GM12878 (cell line): ENCODE measurements at regions not wholly inside any gene's neighbourhood (a gene's known extent, or its start where the extent isn't known, plus 50 kb on each side); places are given as distances from the start of the nearest gene placed in this dataset.

ENCODE experiments used
- ATAC-seq: fragments of 200-7000 bp; cut with Tn5 transposase; 3 replicates; pipeline ENCODE4 v1.9.1; 2020; ENCODE audit warnings: mild to moderate bottlenecking, moderate library complexity
- BruUV-seq: library from RNA; stranded (reverse); fragments of 400-500 nt; replicated peaks from 2 replicates; lab custom pipeline; 2021; lab: Mats Ljungman, UMichigan
- CTCF ChIA-PET: fragments of 300-600 bp; sonication (Branson Sonifier 250); formaldehyde crosslinking; extraction: SDS; loops from one replicate; lab custom pipeline; 2021; ENCODE audit warnings: inconsistent platforms; lab: Yijun Ruan, JAX
- POLR2A ChIA-PET: fragments of 350-600 bp; formaldehyde crosslinking; extraction: SDS; loops from one replicate; lab custom pipeline; 2021; ENCODE audit warnings: inconsistent platforms; lab: Charles Lee
- RAD21 ChIA-PET: fragments of 300-600 bp; sonication (Branson Sonifier 250); formaldehyde crosslinking; loops from one replicate; lab custom pipeline; 2023; ENCODE audit warnings: antibody characterized with exemption; ENCODE audit not compliant: unreplicated experiment; lab: Charles Lee
- SMC1A ChIA-PET: fragments of 300-600 bp; sonication (Branson Sonifier 250); formaldehyde crosslinking; loops from one replicate; lab custom pipeline; 2023; ENCODE audit not compliant: unreplicated experiment, uncharacterized antibody; lab: Charles Lee
- DNase-seq: peaks from one replicate; pipeline ENCODE4 v3.0.0-alpha.2; 2011; ENCODE audit warnings: low read depth, low spot score
- FAIRE-seq: peaks from 3 replicates; lab custom pipeline; 2011; peaks lifted over from hg19 to GRCh38; lab: Jason Lieb, UNC
- H2AFZ ChIP-seq: 2 replicates; pipeline ENCODE4 v1.6.0; 2011; ENCODE audit warnings: low read depth, low read length, control low read depth; ENCODE audit not compliant: control insufficient read depth
- H3K27ac ChIP-seq: 2 replicates; pipeline ENCODE4 v1.5.1; 2011; ENCODE audit warnings: control low read depth; ENCODE audit not compliant: control insufficient read depth, insufficient read depth
- H3K27me3 ChIP-seq, 2 experiments: replicated peaks in 1 of 2; 2 replicates each; pipeline versions ENCODE4 v1.6.0 to v1.6.1; 2011; ENCODE audit warnings: low read length in 1 of 2; ENCODE audit not compliant: control insufficient read depth in 2 of 2, insufficient read depth in 2 of 2
- H3K36me3 ChIP-seq, 2 experiments: 2 replicates each; pipeline ENCODE4 v1.5.1; 2011; ENCODE audit warnings: low read length in 1 of 2; ENCODE audit not compliant: control insufficient read depth in 2 of 2, insufficient read depth in 2 of 2
- H3K4me1 ChIP-seq: 2 replicates; pipeline ENCODE4 v1.6.1; 2011; ENCODE audit warnings: mild to moderate bottlenecking, low read length, moderate library complexity, mixed read lengths; ENCODE audit not compliant: control insufficient read depth, insufficient read depth
- H3K4me2 ChIP-seq: 2 replicates; pipeline ENCODE4 v1.6.0; 2011; ENCODE audit warnings: control low read depth; ENCODE audit not compliant: control insufficient read depth, insufficient read depth
- H3K4me3 ChIP-seq: fragments of 200-600 bp; sonication (generic); 2 replicates; pipeline ENCODE4 v1.5.1; 2016
- H3K79me2 ChIP-seq: 2 replicates; pipeline ENCODE4 v1.6.0; 2011; ENCODE audit warnings: low read length; ENCODE audit not compliant: control insufficient read depth, insufficient read depth
- H3K9ac ChIP-seq: 2 replicates; pipeline ENCODE4 v1.8.0; 2011; ENCODE audit warnings: low read length, control low read depth, mixed read lengths; ENCODE audit not compliant: control insufficient read depth, insufficient read depth
- H3K9me3 ChIP-seq: replicated peaks from 3 replicates; pipeline ENCODE4 v1.5.1; 2011; ENCODE audit warnings: mild to moderate bottlenecking, low read length; ENCODE audit not compliant: control insufficient read depth, insufficient read depth
- H4K20me1 ChIP-seq: 2 replicates; pipeline ENCODE4 v1.6.0; 2011; ENCODE audit not compliant: control insufficient read depth, insufficient read depth
- CREM ChIP-seq: IDR thresholded peaks from 2 replicates; pipeline ENCODE4 v1.6.1; 2014; ENCODE audit warnings: antibody characterized with exemption, low read depth
- MLLT1 ChIP-seq: fragments of 450-650 bp; IDR thresholded peaks from 2 replicates; pipeline ENCODE4 v1.6.1; 2016; ENCODE audit warnings: mild to moderate bottlenecking
- POU2F2 ChIP-seq: IDR thresholded peaks from 3 replicates; pipeline ENCODE4 v1.6.1; 2011; ENCODE audit warnings: low read depth, mild to moderate bottlenecking, low read length, borderline replicate concordance
- RELB ChIP-seq: fragments of 450-650 bp; IDR thresholded peaks from 2 replicates; pipeline ENCODE4 v1.6.1; 2017; ENCODE audit warnings: low read depth, mild to moderate bottlenecking, moderate library complexity
- YBX1 ChIP-seq: fragments of 450-650 bp; IDR thresholded peaks from 2 replicates; pipeline ENCODE4 v1.6.1; 2016; ENCODE audit warnings: antibody characterized with exemption
- WGBS: methylation state at CpG from one replicate; pipeline ENCODE4 v1.1.6; 2016; ENCODE audit warnings: low lambda C conversion rate; ENCODE audit not compliant: insufficient replicate concordance, insufficient coverage; ENCODE audit errors: missing lambda C conversion rate; 5-methylcytosine and 5-hydroxymethylcytosine counted together
- in situ Hi-C: fragments of 300-500 bp; cut with MboI; formaldehyde crosslinking; loops from 9 replicates; pipeline ENCODE4 v1.14.3; 2018; ENCODE audit warnings: mixed read lengths
- intact Hi-C: fragments of 100-400 bp; cut with micrococcal nuclease; formaldehyde crosslinking; loops from one replicate; pipeline ENCODE4 v1.14.2; 2022; ENCODE audit not compliant: unreplicated experiment

GRCh38 chr2:103873716-103874351, 980.1 kb upstream of the POU3F3 start:
- Histone ChIP-seq H2AFZ (no peak overlapping the region), H3K27me3 (no peaks in the 10 kb centered on the region), H3K9ac (no peak overlapping the region), H3K9me3 (no peaks in the 10 kb centered on the region), H3K4me3 (no peak overlapping the region), H3K79me2 (no peaks in the 10 kb centered on the region), H3K4me2 (no peak overlapping the region), H3K4me1 (no peaks in the 10 kb centered on the region), H4K20me1 (no peaks in the 10 kb centered on the region), H3K27ac (no peak overlapping the region), H3K36me3 (no peaks in the 10 kb centered on the region)
- no TSS peak for BruUV-seq
- TF ChIP-seq YBX1 (no peak), RELB (no peak)
- 39% methylated on average over 10 of the region's 10 CpGs for WGBS
- in situ Hi-C loops (no loop called here), intact Hi-C loops (no loop called here)
- POLR2A ChIA-PET: no interaction called here
- RAD21 ChIA-PET: no interaction called here
- FAIRE-seq: no peak
- SMC1A ChIA-PET: no interaction called here
- no peak for DNase-seq
- CTCF ChIA-PET: interaction anchor here (1.5 kb wide), 1 partner anchor 16 kb away, joined by 3 read pairs; no protein-coding TSS in a partner anchor
- ATAC-seq: no peak

DNA sequence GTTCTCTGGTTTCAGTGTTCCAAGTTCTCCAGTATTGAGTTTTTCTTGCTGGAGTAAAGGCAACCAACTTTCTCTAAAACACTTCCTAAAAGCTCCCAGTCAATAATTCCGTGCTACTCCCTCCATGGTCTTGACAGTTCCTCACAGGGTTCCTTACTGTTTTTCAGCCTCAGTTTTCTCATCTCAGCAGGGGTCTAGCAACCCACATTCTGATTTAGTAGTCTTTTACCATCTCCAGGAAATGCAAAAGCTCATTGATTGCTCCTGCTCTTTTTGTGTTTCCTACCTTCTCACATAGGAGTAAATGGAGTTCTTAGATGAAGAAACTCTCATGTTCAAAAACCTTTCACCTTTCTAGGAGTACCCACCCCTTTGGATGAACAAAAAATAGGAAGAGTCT, 978.8 kb upstream of the POU3F3 start:
- Histone ChIP-seq H3K27ac (no peak overlapping the region), H3K4me2 (no peak overlapping the region), H3K36me3 (no peaks in the 10 kb centered on the region), H3K9me3 (no peaks in the 10 kb centered on the region), H3K4me1 (no peaks in the 10 kb centered on the region), H3K4me3 (no peak overlapping the region), H4K20me1 (no peaks in the 10 kb centered on the region), H2AFZ (no peak overlapping the region), H3K79me2 (no peaks in the 10 kb centered on the region), H3K27me3 (no peaks in the 10 kb centered on the region), H3K9ac (no peak overlapping the region)
- DNase-seq (no peak), ATAC-seq (no peak), FAIRE-seq (no peak)
- no TSS peak for BruUV-seq
- ChIA-PET SMC1A (no interaction called here), CTCF (no interaction called here), POLR2A (no interaction called here), RAD21 (no interaction called here)
- TF ChIP-seq MLLT1 (no peak), CREM (no peak), POU2F2 (no peak)
- in situ Hi-C loops: no loop called here
- intact Hi-C loops: no loop called here
- WGBS: 0% methylated on average over 1 of the region's 1 CpG
